Astrocyte (in vitro differentiated cells and primary cell): ENCODE measurements at regions not wholly inside any gene's neighbourhood (a gene's known extent, or its start where the extent isn't known, plus 50 kb on each side); places are given as distances from the start of the nearest gene placed in this dataset.

Experiments
- DNase-seq: peaks from one replicate; pipeline ENCODE4 v3.0.0-alpha.2; 2010; ENCODE audit warnings: low read depth
- FAIRE-seq: peaks from 2 replicates; lab custom pipeline; 2011; peaks lifted over from hg19 to GRCh38; lab: Jason Lieb, UNC
- H2AFZ ChIP-seq: 2 replicates; pipeline ENCODE4 v1.6.0; 2012; ENCODE audit warnings: low read depth, low read length, inconsistent platforms
- H3K27ac ChIP-seq: 2 replicates; pipeline ENCODE4 v1.5.1; 2011; ENCODE audit warnings: low read depth, low read length, inconsistent platforms
- H3K27me3 ChIP-seq: 2 replicates; pipeline ENCODE4 v1.6.0; 2011; ENCODE audit warnings: low read length, inconsistent platforms; ENCODE audit not compliant: insufficient read depth
- H3K36me3 ChIP-seq: 2 replicates; pipeline ENCODE4 v1.5.1; 2011; ENCODE audit warnings: low read length, inconsistent platforms; ENCODE audit not compliant: insufficient read depth
- H3K4me1 ChIP-seq: 2 replicates; pipeline ENCODE4 v1.5.1; 2011; ENCODE audit warnings: low read length, inconsistent platforms; ENCODE audit not compliant: insufficient read depth
- H3K4me2 ChIP-seq: 2 replicates; pipeline ENCODE4 v1.6.0; 2012; ENCODE audit warnings: low read length, inconsistent platforms
- H3K4me3 ChIP-seq: 2 replicates; pipeline ENCODE4 v1.5.1; 2011; ENCODE audit warnings: low read depth, mild to moderate bottlenecking, low read length, inconsistent platforms; ENCODE audit not compliant: insufficient read depth
- H3K79me2 ChIP-seq: 2 replicates; pipeline ENCODE4 v1.6.0; 2012; ENCODE audit warnings: mild to moderate bottlenecking, low read length, inconsistent platforms; ENCODE audit not compliant: insufficient read depth
- H3K9ac ChIP-seq: 2 replicates; pipeline ENCODE4 v1.6.0; 2012; ENCODE audit warnings: mild to moderate bottlenecking, low read length, inconsistent platforms
- H3K9me3 ChIP-seq: 2 replicates; pipeline ENCODE4 v1.5.1; 2012; ENCODE audit warnings: low read depth, mild to moderate bottlenecking, low read length, inconsistent platforms; ENCODE audit not compliant: insufficient read depth
- H4K20me1 ChIP-seq: 2 replicates; pipeline ENCODE4 v1.6.0; 2012; ENCODE audit warnings: low read length, inconsistent platforms; ENCODE audit not compliant: insufficient read depth
- H3K27ac Mint-ChIP-seq: one replicate; pipeline ENCODE4 v1.8.0; 2021; ENCODE audit warnings: mild to moderate bottlenecking, mixed read lengths; ENCODE audit not compliant: unreplicated experiment
- H3K27me3 Mint-ChIP-seq: one replicate; pipeline ENCODE4 v1.8.0; 2021; ENCODE audit warnings: low read depth, mixed read lengths; ENCODE audit not compliant: unreplicated experiment
- H3K36me3 Mint-ChIP-seq: one replicate; pipeline ENCODE4 v1.8.0; 2021; ENCODE audit warnings: low read depth, mixed read lengths; ENCODE audit not compliant: unreplicated experiment
- H3K4me1 Mint-ChIP-seq: one replicate; pipeline ENCODE4 v1.8.0; 2021; ENCODE audit warnings: low read depth, mixed read lengths; ENCODE audit not compliant: unreplicated experiment
- H3K4me3 Mint-ChIP-seq: one replicate; pipeline ENCODE4 v1.8.0; 2021; ENCODE audit warnings: mild to moderate bottlenecking, moderate library complexity, mixed read lengths; ENCODE audit not compliant: unreplicated experiment
- H3K9me3 Mint-ChIP-seq: one replicate; pipeline ENCODE4 v1.8.0; 2021; ENCODE audit warnings: mild to moderate bottlenecking, mixed read lengths; ENCODE audit not compliant: unreplicated experiment
- CTCF ChIP-seq: IDR thresholded peaks from 2 replicates; pipeline ENCODE4 v1.5.1; 2011; ENCODE audit warnings: low read depth, mild to moderate bottlenecking, inconsistent platforms, low read length, moderate library complexity; ENCODE audit not compliant: insufficient read depth
- EZH2 ChIP-seq: IDR thresholded peaks from 2 replicates; pipeline ENCODE4 v1.6.1; 2012; ENCODE audit warnings: mild to moderate bottlenecking, low read length, inconsistent platforms; ENCODE audit not compliant: insufficient read depth

- H3K4me1 ChIP-seq, result peaks cover 8% of the 10 kb centered on the region
- no peak for TF ChIP-seq EZH2
- TF ChIP-seq CTCF, result no peak
- H4K20me1 ChIP-seq, result no peaks in the 10 kb centered on the region
- H3K27ac Mint-ChIP-seq, result no peak overlapping the region
- no peaks in the 10 kb centered on the region for H3K27me3 Mint-ChIP-seq
- no peak for DNase-seq
- H3K9me3 Mint-ChIP-seq, result peaks cover 3% of the 10 kb centered on the region
- H3K9ac ChIP-seq, result no peak overlapping the region
- no peaks in the 10 kb centered on the region for H3K36me3 Mint-ChIP-seq
- H3K4me3 ChIP-seq, result no peak overlapping the region
- H2AFZ ChIP-seq, result no peak overlapping the region
- peaks cover 14% of the 10 kb centered on the region for H3K4me1 Mint-ChIP-seq
- no peaks in the 10 kb centered on the region for H3K36me3 ChIP-seq
- no peak for FAIRE-seq
- H3K27me3 ChIP-seq, result no peaks in the 10 kb centered on the region
- H3K27ac ChIP-seq, result no peak overlapping the region
- no peaks in the 10 kb centered on the region for H3K79me2 ChIP-seq
- H3K4me3 Mint-ChIP-seq, result no peak overlapping the region
- no peaks in the 10 kb centered on the region for H3K9me3 ChIP-seq
- no peak overlapping the region for H3K4me2 ChIP-seq
Measured at GRCh38 chr1:99560207-99561040, 85.5 kb upstream of the PALMD start.

GRCh38 chr1:99561952-99562351 is 84.0 kb upstream of the PALMD start:
- Histone ChIP-seq H3K36me3 (no peaks in the 10 kb centered on the region), H3K4me1 (peaks cover 8% of the 10 kb centered on the region), H3K9me3 (no peaks in the 10 kb centered on the region), H3K79me2 (no peaks in the 10 kb centered on the region), H3K4me3 (no peak overlapping the region), H3K9ac (no peak overlapping the region), H4K20me1 (no peaks in the 10 kb centered on the region), H2AFZ (no peak overlapping the region), H3K27me3 (no peaks in the 10 kb centered on the region), H3K27ac (no peak overlapping the region), H3K4me2 (no peak overlapping the region)
- no peak for FAIRE-seq
- Mint-ChIP-seq H3K4me1 (peaks cover 13% of the 10 kb centered on the region), H3K4me3 (no peak overlapping the region), H3K27me3 (no peaks in the 10 kb centered on the region), H3K9me3 (peaks cover 3% of the 10 kb centered on the region), H3K27ac (no peak overlapping the region), H3K36me3 (no peaks in the 10 kb centered on the region)
- DNase-seq, result no peak
- TF ChIP-seq EZH2 (no peak), CTCF (no peak)

- TF ChIP-seq CTCF, result no peak
- TF ChIP-seq EZH2, result no peak
- H3K9me3 ChIP-seq, result no peaks in the 10 kb centered on the region
- H3K4me2 ChIP-seq, result no peak overlapping the region
- peaks cover 3% of the 10 kb centered on the region for H3K9me3 Mint-ChIP-seq
- H3K4me3 Mint-ChIP-seq, result no peak overlapping the region
- no peaks in the 10 kb centered on the region for H4K20me1 ChIP-seq
- H3K4me1 Mint-ChIP-seq, result no peaks in the 10 kb centered on the region
- no peaks in the 10 kb centered on the region for H3K27me3 Mint-ChIP-seq
- FAIRE-seq, result no peak
- H3K9ac ChIP-seq, result no peak overlapping the region
- H3K27ac Mint-ChIP-seq, result no peak overlapping the region
- H3K36me3 Mint-ChIP-seq, result no peaks in the 10 kb centered on the region
- no peak overlapping the region for H3K27ac ChIP-seq
- H3K36me3 ChIP-seq, result no peaks in the 10 kb centered on the region
- peak; percentile 14 for DNase-seq
- no peaks in the 10 kb centered on the region for H3K79me2 ChIP-seq
- no peak overlapping the region for H3K4me3 ChIP-seq
- H2AFZ ChIP-seq, result no peak overlapping the region
- no peaks in the 10 kb centered on the region for H3K4me1 ChIP-seq
- no peaks in the 10 kb centered on the region for H3K27me3 ChIP-seq
Measured at GRCh38 chr1:99565606-99566289, 80.2 kb upstream of the PALMD start.
